Activated CD4-positive, alpha-beta T cell treated with anti-CD3 and anti-CD28 coated beads for 36 hours (primary cell): ENCODE measurements at regions not wholly inside any gene's neighbourhood (a gene's known extent, or its start where the extent isn't known, plus 50 kb on each side); places are given as distances from the start of the nearest gene placed in this dataset.
"Not testable (repeated sequence)": the region's sequence is repeated elsewhere in the genome, so short reads cannot be mapped to it uniquely, and the experiment has no call there.

Experiments
- ATAC-seq: fragments of 200-7000 bp; cut with Tn5 transposase; one replicate; pipeline ENCODE4 v1.10.0; 2021; ENCODE audit warnings: mild to moderate bottlenecking, moderate library complexity
- CTCF ChIA-PET: fragments of 350-600 bp; sonication (Branson Sonifier 250); formaldehyde crosslinking; loops from one replicate; lab custom pipeline; 2021; ENCODE audit warnings: antibody characterized with exemption; lab: Charles Lee
- POLR2A ChIA-PET: fragments of 350-600 bp; sonication (Branson Sonifier 250); formaldehyde crosslinking; loops from one replicate; lab custom pipeline; 2021; ENCODE audit warnings: antibody characterized with exemption, inconsistent platforms; lab: Charles Lee
- DNase-seq: peaks from one replicate; pipeline ENCODE4 v3.0.0-alpha.2; 2020
- H3K27ac Mint-ChIP-seq: one replicate; pipeline ENCODE4 v1.8.0; 2021; ENCODE audit warnings: mixed read lengths
- H3K27me3 Mint-ChIP-seq: one replicate; pipeline ENCODE4 v1.8.0; 2021; ENCODE audit warnings: mixed read lengths
- H3K36me3 Mint-ChIP-seq: one replicate; pipeline ENCODE4 v1.8.0; 2021; ENCODE audit warnings: low read depth, mixed read lengths
- H3K4me1 Mint-ChIP-seq: one replicate; pipeline ENCODE4 v1.8.0; 2021; ENCODE audit warnings: mixed read lengths
- H3K4me3 Mint-ChIP-seq: one replicate; pipeline ENCODE4 v1.8.0; 2021; ENCODE audit warnings: mild to moderate bottlenecking, moderate library complexity, mixed read lengths
- H3K9me3 Mint-ChIP-seq: one replicate; pipeline ENCODE4 v1.8.0; 2021; ENCODE audit warnings: low read depth, mixed read lengths
- intact Hi-C, 2 experiments: fragments of 100-400 bp; cut with DNase I in 1 of 2; cut with micrococcal nuclease in 1 of 2; formaldehyde crosslinking; loops; one replicate each; pipeline versions ENCODE4 v1.14.2 to v1.15.1; 2022 to 2024; cut with DNase I, micrococcal nuclease

- CTCF ChIA-PET, result no interaction called here
- no peaks in the 10 kb centered on the region for H3K36me3 Mint-ChIP-seq
- no peaks in the 10 kb centered on the region for H3K4me1 Mint-ChIP-seq
- H3K9me3 Mint-ChIP-seq, result no peaks in the 10 kb centered on the region
- POLR2A ChIA-PET, result no interaction called here
- intact Hi-C loops, result no loop called here
- no peak overlapping the region for H3K27ac Mint-ChIP-seq
- ATAC-seq (no peak), DNase-seq (no peak)
- H3K27me3 Mint-ChIP-seq, result peaks cover 7% of the 10 kb centered on the region
- no peak overlapping the region for H3K4me3 Mint-ChIP-seq
Measured at GRCh38 chr3:40677321-40677720, 152.6 kb downstream of the ZNF621 start.

GRCh38 chr3:40677749-40678148 is 153.0 kb downstream of the ZNF621 start:
- Mint-ChIP-seq H3K27ac (no peak overlapping the region), H3K4me3 (no peak overlapping the region), H3K4me1 (no peaks in the 10 kb centered on the region), H3K36me3 (no peaks in the 10 kb centered on the region), H3K27me3 (peaks cover 7% of the 10 kb centered on the region), H3K9me3 (no peaks in the 10 kb centered on the region)
- CTCF ChIA-PET, result no interaction called here
- POLR2A ChIA-PET, result no interaction called here
- DNase-seq (no peak), ATAC-seq (no peak)
- intact Hi-C loops, result no loop called here

DNA sequence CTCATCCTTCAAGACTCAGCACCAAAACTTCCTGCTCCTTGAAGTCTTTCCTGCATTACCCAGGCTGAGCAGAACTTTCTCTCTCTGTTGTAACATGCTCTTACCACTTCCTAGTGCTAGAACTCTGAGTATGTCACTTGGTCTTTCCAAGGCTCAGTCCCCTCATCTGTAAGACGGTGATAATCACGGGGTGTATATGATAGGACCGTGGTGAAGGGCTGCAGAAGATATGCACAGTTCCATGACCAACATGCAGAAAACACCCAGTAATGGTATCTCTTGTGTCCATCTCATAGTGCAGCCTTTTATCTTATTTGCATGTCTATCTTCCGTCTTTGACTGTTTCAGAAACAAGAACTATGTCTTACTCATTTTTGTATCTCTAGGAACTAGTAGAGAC is 154.5 kb downstream of the ZNF621 start:
- POLR2A ChIA-PET, result no interaction called here
- CTCF ChIA-PET, result no interaction called here
- intact Hi-C loops, result no loop called here
- Mint-ChIP-seq H3K9me3 (no peaks in the 10 kb centered on the region), H3K27me3 (peaks cover 6% of the 10 kb centered on the region), H3K27ac (no peak overlapping the region), H3K4me1 (no peaks in the 10 kb centered on the region), H3K36me3 (no peaks in the 10 kb centered on the region), H3K4me3 (no peak overlapping the region)
- DNase-seq (no peak), ATAC-seq (no peak)

GRCh38 chr3:40680685-40681657 is 156.2 kb downstream of the ZNF621 start:
- ATAC-seq (no peak), DNase-seq (no peak)
- Mint-ChIP-seq H3K4me1 (no peaks in the 10 kb centered on the region), H3K9me3 (no peaks in the 10 kb centered on the region), H3K36me3 (no peaks in the 10 kb centered on the region), H3K27me3 (peaks cover 3% of the 10 kb centered on the region), H3K4me3 (no peak overlapping the region), H3K27ac (no peak overlapping the region)
- POLR2A ChIA-PET, result no interaction called here
- intact Hi-C loops, result no loop called here
- CTCF ChIA-PET, result interaction anchor here (0.8 to 1.1 kb wide), 2 partner anchors 96 to 100 kb away, joined by 3 read pairs; no protein-coding TSS in a partner anchor

GRCh38 chr3:40681658-40682055 is 156.9 kb downstream of the ZNF621 start:
- Mint-ChIP-seq H3K36me3 (no peaks in the 10 kb centered on the region), H3K9me3 (no peaks in the 10 kb centered on the region), H3K27ac (no peak overlapping the region), H3K27me3 (peaks cover 3% of the 10 kb centered on the region), H3K4me3 (no peak overlapping the region), H3K4me1 (no peaks in the 10 kb centered on the region)
- DNase-seq (peak; percentile 7), ATAC-seq (peak; percentile 26)
- ChIA-PET CTCF (no interaction called here), POLR2A (no interaction called here)
- intact Hi-C loops, result no loop called here

DNA sequence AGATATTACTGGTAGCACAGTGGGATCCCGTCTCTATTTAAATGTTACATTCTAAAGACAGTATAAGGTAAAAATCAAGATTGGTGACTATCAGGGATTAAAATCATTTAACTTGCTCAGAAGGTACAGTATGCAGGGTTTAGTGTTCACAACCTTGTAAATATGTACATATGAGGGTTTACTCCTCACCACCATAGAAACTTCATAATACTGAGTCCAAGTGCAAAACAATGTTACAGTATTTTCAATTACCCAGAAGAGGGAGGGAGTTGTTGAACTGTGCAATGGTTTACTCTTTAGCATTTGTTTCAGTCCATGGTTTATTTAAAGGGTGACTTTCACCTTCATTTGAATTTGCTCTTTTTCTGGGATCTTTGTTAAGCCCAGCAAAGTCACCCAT is 165.1 kb downstream of the ZNF621 start:
- no peak overlapping the region for H3K27ac Mint-ChIP-seq
- H3K36me3 Mint-ChIP-seq, result no peaks in the 10 kb centered on the region
- ATAC-seq (no peak), DNase-seq (no peak)
- no peaks in the 10 kb centered on the region for H3K4me1 Mint-ChIP-seq
- ChIA-PET POLR2A (no interaction called here), CTCF (no interaction called here)
- H3K27me3 Mint-ChIP-seq, result peaks cover 15% of the 10 kb centered on the region
- no peak overlapping the region for H3K4me3 Mint-ChIP-seq
- intact Hi-C loops, result no loop called here
- H3K9me3 Mint-ChIP-seq, result no peaks in the 10 kb centered on the region

DNA sequence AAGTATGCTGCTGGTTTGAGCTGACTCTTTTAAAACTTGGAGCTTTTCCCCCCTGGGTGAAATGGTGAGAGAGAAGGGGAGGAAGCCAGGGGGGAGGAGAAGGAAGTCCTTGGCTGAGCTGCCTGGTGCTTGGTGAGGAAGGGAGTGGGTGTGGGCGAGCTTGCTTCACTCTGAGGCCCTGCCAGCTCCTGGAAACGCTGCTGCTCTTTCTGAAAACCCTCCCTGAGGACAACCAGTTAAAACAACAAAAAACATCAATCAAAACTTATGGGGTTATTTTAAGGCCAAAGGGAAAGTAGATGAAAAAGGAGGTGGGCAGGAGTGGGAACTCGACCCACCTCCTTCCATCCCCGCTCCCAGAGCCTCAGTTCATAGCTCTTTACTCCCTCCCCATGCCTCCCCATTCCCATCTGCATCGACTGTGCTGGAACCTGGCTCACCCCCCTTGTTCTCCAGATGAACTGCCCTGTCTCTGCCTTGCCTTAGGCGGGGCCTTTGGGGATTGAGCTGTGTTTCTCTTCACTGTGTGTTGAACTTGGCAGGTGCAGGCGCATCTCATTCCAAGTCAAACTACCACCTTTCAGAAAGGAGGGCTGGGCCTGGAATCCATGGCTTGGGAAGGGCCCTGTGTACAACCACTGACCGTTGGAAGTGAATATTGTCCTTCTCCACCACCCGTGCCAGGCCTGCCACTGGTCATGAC is 166.1 kb downstream of the ZNF621 start:
- no peak overlapping the region for H3K27ac Mint-ChIP-seq
- no peaks in the 10 kb centered on the region for H3K9me3 Mint-ChIP-seq
- no peaks in the 10 kb centered on the region for H3K36me3 Mint-ChIP-seq
- ATAC-seq (no peak), DNase-seq (no peak)
- H3K27me3 Mint-ChIP-seq, result peaks cover 15% of the 10 kb centered on the region
- ChIA-PET POLR2A (no interaction called here), CTCF (interaction anchor here (0.6 kb wide), 1 partner anchor 87 kb away, joined by 3 read pairs; no protein-coding TSS in a partner anchor)
- H3K4me1 Mint-ChIP-seq, result no peaks in the 10 kb centered on the region
- H3K4me3 Mint-ChIP-seq, result no peak overlapping the region
- intact Hi-C loops, result no loop called here

- CTCF ChIA-PET, result no interaction called here
- POLR2A ChIA-PET, result no interaction called here
Measured at GRCh38 chr3:40691452-40691861, 166.7 kb downstream of the ZNF621 start.

GRCh38 chr3:40695848-40696247 is 171.1 kb downstream of the ZNF621 start:
- DNase-seq (no peak), ATAC-seq (no peak)
- intact Hi-C loops, result no loop called here
- no peak overlapping the region for H3K4me3 Mint-ChIP-seq
- no peak overlapping the region for H3K27ac Mint-ChIP-seq
- no peaks in the 10 kb centered on the region for H3K4me1 Mint-ChIP-seq
- peaks cover 18% of the 10 kb centered on the region for H3K27me3 Mint-ChIP-seq
- POLR2A ChIA-PET, result no interaction called here
- H3K36me3 Mint-ChIP-seq, result no peaks in the 10 kb centered on the region
- no peaks in the 10 kb centered on the region for H3K9me3 Mint-ChIP-seq
- CTCF ChIA-PET, result interaction anchor here (1.0 kb wide), 1 partner anchor 87 kb away, joined by 4 read pairs; no protein-coding TSS in a partner anchor

More at GRCh38 chr3:40691452-40691861, 166.7 kb downstream of the ZNF621 start:
- H3K4me3 Mint-ChIP-seq, result no peak overlapping the region
- ATAC-seq (no peak), DNase-seq (no peak)
- H3K27me3 Mint-ChIP-seq, result peaks cover 16% of the 10 kb centered on the region
- no peaks in the 10 kb centered on the region for H3K36me3 Mint-ChIP-seq
- intact Hi-C loops, result no loop called here
- no peak overlapping the region for H3K27ac Mint-ChIP-seq
- no peaks in the 10 kb centered on the region for H3K4me1 Mint-ChIP-seq
- H3K9me3 Mint-ChIP-seq, result no peaks in the 10 kb centered on the region

GRCh38 chr3:40698611-40699010 is 173.9 kb downstream of the ZNF621 start:
- H3K4me1 Mint-ChIP-seq, H3K36me3 Mint-ChIP-seq, H3K4me3 Mint-ChIP-seq, POLR2A ChIA-PET, H3K27ac Mint-ChIP-seq, DNase-seq, H3K9me3 Mint-ChIP-seq, intact Hi-C loops, ATAC-seq, H3K27me3 Mint-ChIP-seq, CTCF ChIA-PET: not testable (repeated sequence)

- ATAC-seq (no peak), DNase-seq (no peak)
- no peaks in the 10 kb centered on the region for H3K4me1 Mint-ChIP-seq
- H3K36me3 Mint-ChIP-seq, result no peaks in the 10 kb centered on the region
- H3K27me3 Mint-ChIP-seq, result peaks cover 10% of the 10 kb centered on the region
- ChIA-PET POLR2A (no interaction called here), CTCF (interaction anchor here (0.6 kb wide), 1 partner anchor 24 kb away, joined by 3 read pairs; no protein-coding TSS in a partner anchor)
- no peaks in the 10 kb centered on the region for H3K9me3 Mint-ChIP-seq
- intact Hi-C loops, result no loop called here
- no peak overlapping the region for H3K4me3 Mint-ChIP-seq
- no peak overlapping the region for H3K27ac Mint-ChIP-seq
Measured at GRCh38 chr3:40701016-40701588, 176.3 kb downstream of the ZNF621 start.
